GM18907 (cell line): ENCODE measurements at regions not wholly inside any gene's neighbourhood (a gene's known extent, or its start where the extent isn't known, plus 50 kb on each side); places are given as distances from the start of the nearest gene placed in this dataset.
"Not testable (repeated sequence)": the region's sequence is repeated elsewhere in the genome, so short reads cannot be mapped to it uniquely, and the experiment has no call there.

Experiments
- ATAC-seq: cut with Tn5 transposase; IDR thresholded peaks from one replicate; pipeline ENCODE4 v1.9.1; 2021; ENCODE audit warnings: mild to moderate bottlenecking, moderate library complexity; ENCODE audit not compliant: unreplicated experiment

- ATAC-seq = not testable (repeated sequence)
Observed at GRCh38 chr18:8531084-8531483, 78.2 kb upstream of the RAB12 start.

- ATAC-seq = no peak
Observed at GRCh38 chr18:8536231-8536630, 73.0 kb upstream of the RAB12 start.

- no peak for ATAC-seq
Observed at GRCh38 chr18:8536922-8537321, 72.3 kb upstream of the RAB12 start.

- no peak for ATAC-seq
Observed at GRCh38 chr18:8537400-8537799, 71.8 kb upstream of the RAB12 start.

GRCh38 chr18:8538935-8539334, 70.3 kb upstream of the RAB12 start:
- no peak for ATAC-seq

GRCh38 chr18:8546677-8547076, 62.6 kb upstream of the RAB12 start:
- ATAC-seq = no peak

GRCh38 chr18:8548186-8548585, 61.1 kb upstream of the RAB12 start:
- no peak for ATAC-seq

- no peak for ATAC-seq
Observed at GRCh38 chr18:8549254-8549757, 59.9 kb upstream of the RAB12 start.

- ATAC-seq = no peak
Observed at GRCh38 chr18:8552151-8552550, 57.1 kb upstream of the RAB12 start.

GRCh38 chr18:8554354-8554753, 54.9 kb upstream of the RAB12 start:
- no peak for ATAC-seq

- ATAC-seq = no peak
Observed at GRCh38 chr18:8556424-8556823, 52.8 kb upstream of the RAB12 start.
